Fibroblast of the aortic adventitia (primary cell): ENCODE measurements at regions not wholly inside any gene's neighbourhood (a gene's known extent, or its start where the extent isn't known, plus 50 kb on each side); places are given as distances from the start of the nearest gene placed in this dataset.
"Not testable (repeated sequence)": the region's sequence is repeated elsewhere in the genome, so short reads cannot be mapped to it uniquely, and the experiment has no call there.

Source experiments
- DNase-seq: peaks from one replicate; pipeline ENCODE4 v3.0.0-alpha.2; 2010; ENCODE audit warnings: low read depth
- H3K4me3 ChIP-seq: 2 replicates; pipeline ENCODE4 v1.5.1; 2011; ENCODE audit warnings: low read depth, mild to moderate bottlenecking, control low read depth, low read length, moderate library complexity
- TF ChIP-seq, protein P1 (sequence below): IDR thresholded peaks from 2 replicates; pipeline ENCODE4 v1.5.1; 2011; ENCODE audit warnings: mild to moderate bottlenecking, low read length, control low read depth, inconsistent platforms; ENCODE audit not compliant: insufficient read depth

- H3K4me3 ChIP-seq = no peak overlapping the region
- TF ChIP-seq, protein P1, sequence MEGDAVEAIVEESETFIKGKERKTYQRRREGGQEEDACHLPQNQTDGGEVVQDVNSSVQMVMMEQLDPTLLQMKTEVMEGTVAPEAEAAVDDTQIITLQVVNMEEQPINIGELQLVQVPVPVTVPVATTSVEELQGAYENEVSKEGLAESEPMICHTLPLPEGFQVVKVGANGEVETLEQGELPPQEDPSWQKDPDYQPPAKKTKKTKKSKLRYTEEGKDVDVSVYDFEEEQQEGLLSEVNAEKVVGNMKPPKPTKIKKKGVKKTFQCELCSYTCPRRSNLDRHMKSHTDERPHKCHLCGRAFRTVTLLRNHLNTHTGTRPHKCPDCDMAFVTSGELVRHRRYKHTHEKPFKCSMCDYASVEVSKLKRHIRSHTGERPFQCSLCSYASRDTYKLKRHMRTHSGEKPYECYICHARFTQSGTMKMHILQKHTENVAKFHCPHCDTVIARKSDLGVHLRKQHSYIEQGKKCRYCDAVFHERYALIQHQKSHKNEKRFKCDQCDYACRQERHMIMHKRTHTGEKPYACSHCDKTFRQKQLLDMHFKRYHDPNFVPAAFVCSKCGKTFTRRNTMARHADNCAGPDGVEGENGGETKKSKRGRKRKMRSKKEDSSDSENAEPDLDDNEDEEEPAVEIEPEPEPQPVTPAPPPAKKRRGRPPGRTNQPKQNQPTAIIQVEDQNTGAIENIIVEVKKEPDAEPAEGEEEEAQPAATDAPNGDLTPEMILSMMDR = no peak
- DNase-seq = no peak
These were observed 735.2 kb downstream of the TBC1D22A start for GRCh38 chr22:47497666-47498065.

GRCh38 chr22:47495110-47495509 lies 732.7 kb downstream of the TBC1D22A start:
- no peak overlapping the region for H3K4me3 ChIP-seq
- no peak for DNase-seq
- TF ChIP-seq, protein P1 = no peak

DNA sequence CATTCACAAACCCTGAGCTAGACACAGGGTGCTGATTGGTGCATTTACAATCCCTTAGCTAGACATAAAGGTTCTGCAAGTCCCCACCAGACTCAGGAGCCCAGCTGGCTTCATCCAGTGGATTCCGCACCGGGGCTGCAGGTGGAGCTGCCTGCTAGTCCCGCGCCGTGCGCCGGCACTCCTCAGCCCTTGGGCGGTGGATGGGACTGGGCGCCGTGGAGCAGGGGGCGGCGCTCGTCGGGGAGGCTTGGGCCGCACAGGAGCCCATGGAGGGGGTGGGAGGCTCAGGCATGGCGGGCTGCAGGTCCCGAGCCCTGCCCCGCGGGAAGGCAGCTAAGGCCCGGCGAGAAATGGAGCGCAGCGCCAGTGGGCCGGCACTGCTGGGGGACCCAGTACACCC lies 725.7 kb downstream of the TBC1D22A start:
- not testable (repeated sequence) for H3K4me3 ChIP-seq, DNase-seq

- DNase-seq = no peak
- TF ChIP-seq, protein P1 = no peak
- H3K4me3 ChIP-seq = no peak overlapping the region
These were observed 724.3 kb downstream of the TBC1D22A start for GRCh38 chr22:47486569-47487312.

- H3K4me3 ChIP-seq = no peak overlapping the region
- TF ChIP-seq, protein P1 = no peak
- no peak for DNase-seq
These were observed 722.6 kb downstream of the TBC1D22A start for GRCh38 chr22:47484960-47485569.

- DNase-seq = no peak
- TF ChIP-seq, protein P1 = no peak
- H3K4me3 ChIP-seq = no peak overlapping the region
These were observed 713.8 kb downstream of the TBC1D22A start for GRCh38 chr22:47476231-47476630.

GRCh38 chr22:47474895-47475294 lies 712.4 kb downstream of the TBC1D22A start:
- no peak for DNase-seq
- TF ChIP-seq, protein P1 = no peak
- H3K4me3 ChIP-seq = no peak overlapping the region
